PC-9 (cell line): ENCODE measurements at regions not wholly inside any gene's neighbourhood (a gene's known extent, or its start where the extent isn't known, plus 50 kb on each side); places are given as distances from the start of the nearest gene placed in this dataset.
"Not testable (repeated sequence)": the region's sequence is repeated elsewhere in the genome, so short reads cannot be mapped to it uniquely, and the experiment has no call there.

ENCODE experiments used
- BruUV-seq: library from RNA; stranded (reverse); fragments of 400-500 nt; replicated peaks from 2 replicates; lab custom pipeline; 2021; lab: Mats Ljungman, UMichigan
- CTCF ChIA-PET: fragments of 300-600 bp; sonication (Branson Sonifier 250); formaldehyde crosslinking; loops from one replicate; lab custom pipeline; 2022; ENCODE audit warnings: antibody characterized with exemption; lab: Charles Lee
- POLR2A ChIA-PET: fragments of 300-600 bp; sonication (Branson Sonifier 250); formaldehyde crosslinking; loops from one replicate; lab custom pipeline; 2022; ENCODE audit warnings: antibody characterized with exemption; ENCODE audit not compliant: unreplicated experiment; lab: Charles Lee
- DNase-seq, 2 experiments: peaks; one replicate each; pipeline versions ENCODE4 v3.0.0 to v3.0.0-alpha.2; 2015 to 2022; ENCODE audit warnings: mixed read lengths in 1 of 2
- H2AFZ ChIP-seq: fragments of 200-600 bp; sonication (generic); 2 replicates; pipeline ENCODE4 v1.8.1; 2017; ENCODE audit warnings: antibody characterized with exemption
- H3F3A ChIP-seq: fragments of 200-600 bp; sonication (generic); 2 replicates; pipeline ENCODE4 v1.8.1; 2017; ENCODE audit warnings: antibody characterized with exemption, mild to moderate bottlenecking, low read depth; ENCODE audit not compliant: insufficient read depth
- H3K27ac ChIP-seq: fragments of 200-600 bp; sonication (generic); 2 replicates; pipeline ENCODE4 v1.6.1; 2016; ENCODE audit warnings: mixed run types
- H3K27me3 ChIP-seq: fragments of 200-600 bp; sonication (generic); 2 replicates; pipeline ENCODE4 v1.6.1; 2016; ENCODE audit warnings: low read depth, mixed run types; ENCODE audit not compliant: insufficient read depth
- H3K36me3 ChIP-seq: fragments of 200-600 bp; sonication (generic); 2 replicates; pipeline ENCODE4 v1.6.1; 2016; ENCODE audit warnings: low read depth, mixed run types
- H3K4me1 ChIP-seq: fragments of 200-600 bp; sonication (generic); replicated peaks from 2 replicates; pipeline ENCODE4 v1.6.1; 2016; ENCODE audit warnings: mixed run types; ENCODE audit not compliant: insufficient read depth
- H3K4me2 ChIP-seq: fragments of 200-600 bp; sonication (generic); 2 replicates; pipeline ENCODE4 v1.6.1; 2017; ENCODE audit warnings: mixed run types
- H3K4me3 ChIP-seq: fragments of 200-600 bp; sonication (generic); 2 replicates; pipeline ENCODE4 v1.6.1; 2016; ENCODE audit warnings: mixed run types
- H3K79me2 ChIP-seq: fragments of 200-600 bp; sonication (generic); 2 replicates; pipeline ENCODE4 v1.6.1; 2017; ENCODE audit warnings: low read depth, mixed run types
- H3K9me2 ChIP-seq: fragments of 200-600 bp; sonication (generic); 2 replicates; pipeline ENCODE4 v1.8.1; 2017; ENCODE audit warnings: mild to moderate bottlenecking; ENCODE audit not compliant: insufficient read depth
- H3K9me3 ChIP-seq: fragments of 200-600 bp; sonication (generic); 2 replicates; pipeline ENCODE4 v1.8.1; 2016; ENCODE audit warnings: low read depth; ENCODE audit not compliant: insufficient read depth
- H4K20me1 ChIP-seq: fragments of 200-600 bp; sonication (generic); 2 replicates; pipeline ENCODE4 v1.8.1; 2017; ENCODE audit not compliant: insufficient read depth
- EZH2 ChIP-seq: fragments of 200-600 bp; sonication (generic); IDR thresholded peaks from 2 replicates; pipeline ENCODE4 v1.8.0; 2017; ENCODE audit warnings: antibody characterized with exemption, low read depth
- intact Hi-C: fragments of 100-400 bp; cut with micrococcal nuclease; formaldehyde crosslinking; loops from one replicate; pipeline ENCODE4 v1.10.0; 2022; ENCODE audit not compliant: unreplicated experiment
- TF ChIP-seq, protein P1 (sequence below): fragments of 200-600 bp; sonication (generic); conservative IDR thresholded peaks from 2 replicates; pipeline ENCODE4 v1.6.1; 2017; ENCODE audit warnings: mixed run types, antibody characterized with exemption, mild to moderate bottlenecking, moderate library complexity

DNA sequence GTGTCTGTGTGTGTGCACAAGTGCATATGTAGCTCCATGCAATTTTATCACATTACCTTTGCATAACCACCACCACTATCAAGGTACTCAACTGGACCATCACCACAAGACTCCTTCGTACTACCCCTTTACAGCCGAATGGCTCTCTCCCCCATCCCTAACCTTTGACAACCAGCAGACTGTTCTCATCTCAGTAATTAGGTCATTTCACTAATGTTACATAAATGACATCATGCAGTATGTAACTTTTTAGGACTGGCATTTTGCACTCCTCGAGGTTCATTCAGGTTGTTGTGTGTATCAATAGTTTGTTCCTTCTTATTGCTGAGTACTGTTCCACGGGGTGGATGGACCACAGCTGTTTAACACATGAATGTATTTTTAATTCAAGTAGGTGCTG, 121.8 kb upstream of the SLC6A11 start:
- TF ChIP-seq EZH2 = no peak
- TF ChIP-seq, protein P1, sequence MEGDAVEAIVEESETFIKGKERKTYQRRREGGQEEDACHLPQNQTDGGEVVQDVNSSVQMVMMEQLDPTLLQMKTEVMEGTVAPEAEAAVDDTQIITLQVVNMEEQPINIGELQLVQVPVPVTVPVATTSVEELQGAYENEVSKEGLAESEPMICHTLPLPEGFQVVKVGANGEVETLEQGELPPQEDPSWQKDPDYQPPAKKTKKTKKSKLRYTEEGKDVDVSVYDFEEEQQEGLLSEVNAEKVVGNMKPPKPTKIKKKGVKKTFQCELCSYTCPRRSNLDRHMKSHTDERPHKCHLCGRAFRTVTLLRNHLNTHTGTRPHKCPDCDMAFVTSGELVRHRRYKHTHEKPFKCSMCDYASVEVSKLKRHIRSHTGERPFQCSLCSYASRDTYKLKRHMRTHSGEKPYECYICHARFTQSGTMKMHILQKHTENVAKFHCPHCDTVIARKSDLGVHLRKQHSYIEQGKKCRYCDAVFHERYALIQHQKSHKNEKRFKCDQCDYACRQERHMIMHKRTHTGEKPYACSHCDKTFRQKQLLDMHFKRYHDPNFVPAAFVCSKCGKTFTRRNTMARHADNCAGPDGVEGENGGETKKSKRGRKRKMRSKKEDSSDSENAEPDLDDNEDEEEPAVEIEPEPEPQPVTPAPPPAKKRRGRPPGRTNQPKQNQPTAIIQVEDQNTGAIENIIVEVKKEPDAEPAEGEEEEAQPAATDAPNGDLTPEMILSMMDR = no peak
- no peak for DNase-seq
- ChIA-PET POLR2A (no interaction called here), CTCF (no interaction called here)
- Histone ChIP-seq H3K4me2 (no peak overlapping the region), H3K9me2 (no peaks in the 10 kb centered on the region), H4K20me1 (no peaks in the 10 kb centered on the region), H2AFZ (no peak overlapping the region), H3K27me3 (peaks cover 45% of the 10 kb centered on the region), H3F3A (no peaks in the 10 kb centered on the region), H3K4me3 (no peak overlapping the region), H3K4me1 (no peaks in the 10 kb centered on the region), H3K79me2 (no peaks in the 10 kb centered on the region), H3K36me3 (no peaks in the 10 kb centered on the region), H3K9me3 (no peaks in the 10 kb centered on the region), H3K27ac (no peak overlapping the region)
- intact Hi-C loops = no loop called here
- BruUV-seq = no TSS peak

DNA sequence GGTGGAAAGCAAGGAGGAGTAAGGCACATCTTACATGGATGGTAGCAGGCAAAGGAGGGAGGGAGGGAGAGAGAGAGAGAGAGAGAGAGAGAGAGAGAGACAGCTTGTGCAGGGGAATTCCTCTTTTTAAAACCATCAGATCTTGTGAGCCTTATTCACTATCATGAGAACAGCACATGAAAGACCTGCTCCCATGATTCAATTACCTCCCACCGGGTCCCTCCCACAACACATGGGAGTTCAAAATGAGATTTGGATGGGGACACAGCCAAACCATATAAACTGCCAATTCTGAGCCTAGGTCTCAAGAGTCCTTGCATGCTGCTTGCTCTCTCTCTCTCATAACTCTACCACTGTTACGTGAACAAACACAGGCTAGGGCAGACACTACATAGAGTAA, 120.8 kb upstream of the SLC6A11 start:
- H3K9me2 ChIP-seq, DNase-seq, H3K27ac ChIP-seq, POLR2A ChIA-PET, H3K9me3 ChIP-seq, H3K79me2 ChIP-seq, H4K20me1 ChIP-seq, H3K4me1 ChIP-seq, H3F3A ChIP-seq, intact Hi-C loops, H3K36me3 ChIP-seq, H2AFZ ChIP-seq, CTCF ChIA-PET, BruUV-seq, H3K4me2 ChIP-seq, H3K4me3 ChIP-seq: not testable (repeated sequence)
- H3K27me3 ChIP-seq = peaks cover 36% of the 10 kb centered on the region

DNA sequence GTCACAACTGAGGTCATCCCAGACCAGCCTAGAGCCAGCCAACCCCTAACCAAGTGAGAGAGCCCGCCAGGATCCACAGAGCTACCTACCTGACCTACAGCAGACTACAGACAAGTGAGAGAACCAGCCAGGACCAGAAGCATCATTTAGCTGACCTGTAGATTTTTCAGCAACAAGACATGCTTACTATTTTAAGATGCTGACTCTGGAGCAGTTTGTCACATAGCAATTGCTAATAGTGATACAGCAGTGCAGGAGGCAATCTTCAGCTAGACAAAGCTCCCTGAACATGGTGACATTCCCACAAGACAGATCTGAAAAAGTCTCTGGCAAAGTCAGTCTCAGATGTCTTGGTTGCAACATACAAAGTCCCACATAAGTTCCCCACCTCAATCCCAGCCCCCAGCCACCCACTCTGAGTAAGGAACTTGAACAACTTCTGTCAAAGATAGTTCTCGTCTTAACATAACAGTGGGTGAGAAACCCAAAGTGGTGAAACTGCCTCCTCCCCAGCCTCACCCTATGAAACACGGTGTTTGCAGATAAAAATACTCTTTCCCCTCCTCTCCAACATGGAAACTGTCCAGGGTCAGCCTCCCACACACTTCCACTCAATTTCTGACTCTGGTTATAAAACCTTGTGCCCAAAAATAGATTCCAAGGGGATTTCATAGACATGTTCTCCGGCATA, 120.3 kb upstream of the SLC6A11 start:
- BruUV-seq = no TSS peak
- intact Hi-C loops = no loop called here
- TF ChIP-seq EZH2 = no peak
- TF ChIP-seq, protein P1 = no peak
- Histone ChIP-seq H2AFZ (no peak overlapping the region), H3K36me3 (no peaks in the 10 kb centered on the region), H3K9me2 (no peaks in the 10 kb centered on the region), H3F3A (no peaks in the 10 kb centered on the region), H3K4me2 (no peak overlapping the region), H3K9me3 (no peaks in the 10 kb centered on the region), H3K4me3 (no peak overlapping the region), H3K4me1 (no peaks in the 10 kb centered on the region), H3K27ac (no peak overlapping the region), H3K79me2 (no peaks in the 10 kb centered on the region), H3K27me3 (peaks cover 37% of the 10 kb centered on the region; the same call in 1 of the 2 replicates), H4K20me1 (no peaks in the 10 kb centered on the region)
- ChIA-PET POLR2A (no interaction called here), CTCF (no interaction called here)
- DNase-seq = no peak

DNA sequence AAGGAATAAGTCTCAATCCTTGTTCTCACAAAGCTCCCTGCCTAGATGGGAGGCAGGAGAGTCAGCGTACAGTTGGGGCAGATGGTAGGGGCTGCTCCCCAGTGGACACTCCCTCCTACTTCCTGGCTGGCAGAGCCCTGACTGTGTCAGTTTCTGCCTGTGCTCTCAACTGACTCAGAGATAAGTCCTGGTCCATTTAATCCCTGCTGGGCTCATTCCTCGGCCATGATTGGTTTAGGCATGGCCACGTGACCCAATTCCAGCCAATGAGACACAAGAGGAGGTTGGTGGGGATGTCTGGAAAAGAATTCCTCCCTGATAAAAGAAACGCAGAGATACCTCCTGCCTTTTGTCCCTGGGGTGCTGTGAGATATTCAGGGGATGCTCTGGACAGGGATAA, 118.1 kb upstream of the SLC6A11 start:
- Histone ChIP-seq H3K4me3 (no peak overlapping the region), H3K27ac (no peak overlapping the region), H3K79me2 (no peaks in the 10 kb centered on the region), H3K4me2 (no peak overlapping the region), H3K4me1 (no peaks in the 10 kb centered on the region), H3F3A (no peaks in the 10 kb centered on the region), H2AFZ (no peak overlapping the region), H3K27me3 (peaks cover 39% of the 10 kb centered on the region), H3K9me2 (no peaks in the 10 kb centered on the region), H3K9me3 (no peaks in the 10 kb centered on the region), H3K36me3 (no peaks in the 10 kb centered on the region), H4K20me1 (no peaks in the 10 kb centered on the region)
- ChIA-PET POLR2A (no interaction called here), CTCF (no interaction called here)
- intact Hi-C loops = no loop called here
- TF ChIP-seq, protein P1 = no peak
- no peak for TF ChIP-seq EZH2
- BruUV-seq = no TSS peak
- no peak for DNase-seq
